K562 (cell line): ENCODE measurements at regions not wholly inside any gene's neighbourhood (a gene's known extent, or its start where the extent isn't known, plus 50 kb on each side); places are given as distances from the start of the nearest gene placed in this dataset.

Source experiments
- ATAC-seq: fragments of 200-7000 bp; cut with Tn5 transposase; 3 replicates; pipeline ENCODE4 v1.9.1; 2020; ENCODE audit warnings: moderate library complexity
- BruUV-seq: library from RNA; stranded (reverse); fragments of 400-500 nt; replicated peaks from 2 replicates; lab custom pipeline; 2021; lab: Mats Ljungman, UMichigan
- CTCF ChIA-PET: fragments of 300-600 bp; formaldehyde crosslinking; extraction: SDS; loops from one replicate; lab custom pipeline; 2021; ENCODE audit warnings: low intra/inter-chr PET ratio; lab: Yijun Ruan, JAX
- POLR2A ChIA-PET: fragments of 300-600, 350-650 bp; sonication (Branson Sonifier 250); formaldehyde crosslinking; extraction: SDS; loops from one replicate; lab custom pipeline; 2021; ENCODE audit warnings: antibody characterized with exemption, inconsistent platforms; lab: Yijun Ruan, JAX
- DNase-seq, 4 experiments: peaks; one replicate each; pipeline versions ENCODE4 v3.0.0 to v3.0.0-alpha.2; 2011 to 2018; ENCODE audit warnings: low spot score in 3 of 4, mixed read lengths in 3 of 4; ENCODE audit errors: extremely low read depth in 1 of 4
- FAIRE-seq: peaks from 2 replicates; lab custom pipeline; 2011; peaks lifted over from hg19 to GRCh38; lab: Jason Lieb, UNC
- H2AFZ ChIP-seq: 2 replicates; pipeline ENCODE4 v1.6.0; 2011; ENCODE audit warnings: low read depth, low read length, control low read depth, inconsistent platforms
- H3K27ac ChIP-seq: fragments of 200-600 bp; 3 replicates; pipeline ENCODE4 v1.8.0; 2011; ENCODE audit warnings: low read depth, mild to moderate bottlenecking, control low read depth, inconsistent platforms, low read length, moderate library complexity, mixed read lengths; ENCODE audit errors: extremely low read depth
- H3K27me3 ChIP-seq, 2 experiments: fragments of 300-600 bp in 1 of 2; 2 replicates in 1 of 2; 3 replicates in 1 of 2; pipeline versions ENCODE4 v1.6.0 to v1.8.0; 2011; ENCODE audit warnings: inconsistent platforms in 2 of 2, low read length in 2 of 2, mild to moderate bottlenecking in 1 of 2, mixed read lengths in 1 of 2, moderate library complexity in 1 of 2; ENCODE audit not compliant: control insufficient read depth in 2 of 2, insufficient read depth in 2 of 2
- H3K36me3 ChIP-seq: fragments of 300-600 bp; 3 replicates; pipeline ENCODE4 v1.8.0; 2011; ENCODE audit warnings: mild to moderate bottlenecking, low read length, inconsistent platforms; ENCODE audit not compliant: control insufficient read depth, insufficient read depth
- H3K4me1 ChIP-seq, 2 experiments: fragments of 200-600 bp in 1 of 2; replicated peaks in 1 of 2; 2 replicates in 1 of 2; 3 replicates in 1 of 2; pipeline versions ENCODE4 v1.5.1 to v1.8.0; 2011; ENCODE audit warnings: inconsistent platforms in 2 of 2, low read length in 2 of 2, mild to moderate bottlenecking in 1 of 2, mixed read lengths in 1 of 2, moderate library complexity in 1 of 2; ENCODE audit not compliant: control insufficient read depth in 2 of 2, insufficient read depth in 2 of 2
- H3K4me2 ChIP-seq: 2 replicates; pipeline ENCODE4 v1.6.1; 2011; ENCODE audit warnings: low read length, control low read depth, inconsistent platforms, mixed read lengths; ENCODE audit not compliant: insufficient read depth
- H3K4me3 ChIP-seq: fragments of 200-600 bp; sonication (generic), shearing (Covaris generic); 2 replicates; pipeline ENCODE4 v1.5.1; 2016; ENCODE audit warnings: control low read depth, inconsistent platforms
- H3K79me2 ChIP-seq: fragments of 200-600 bp; 3 replicates; pipeline ENCODE4 v1.8.0; 2011; ENCODE audit warnings: low read length, inconsistent platforms; ENCODE audit not compliant: control insufficient read depth, insufficient read depth
- H3K9ac ChIP-seq, 2 experiments: 2 replicates each; pipeline versions ENCODE4 v1.6.0 to v1.6.1; 2011; ENCODE audit warnings: low read depth in 2 of 2, low read length in 2 of 2, control low read depth in 1 of 2, inconsistent platforms in 1 of 2, mild to moderate bottlenecking in 1 of 2, mixed read lengths in 1 of 2; ENCODE audit not compliant: insufficient read depth in 1 of 2
- H3K9me1 ChIP-seq: one replicate; pipeline ENCODE4 v1.6.0; 2011; ENCODE audit warnings: inconsistent platforms, mild to moderate bottlenecking, low read length, moderate library complexity; ENCODE audit not compliant: control insufficient read depth, insufficient read depth
- H3K9me3 ChIP-seq: replicated peaks from 2 replicates; pipeline ENCODE4 v1.5.1; 2011; ENCODE audit warnings: low read depth, low read length, inconsistent platforms; ENCODE audit not compliant: control insufficient read depth, insufficient read depth
- H4K20me1 ChIP-seq: replicated peaks from 2 replicates; pipeline ENCODE4 v1.6.1; 2011; ENCODE audit warnings: low read length, inconsistent platforms, mixed read lengths; ENCODE audit not compliant: control insufficient read depth, insufficient read depth
- ELF4 ChIP-seq: fragments of 450-650 bp; formaldehyde crosslinking; IDR thresholded peaks from 2 replicates; pipeline ENCODE4 v1.4.0; 2022; ENCODE audit warnings: missing genetic modification characterization
- FOXM1 ChIP-seq, 2 experiments: fragments of 450-650 bp in 1 of 2; sonication (generic) in 1 of 2; formaldehyde crosslinking in 1 of 2; IDR thresholded peaks; 2 replicates each; pipeline versions ENCODE4 v1.6.1 to v1.9.0; 2017 to 2022; ENCODE audit warnings: low read depth in 2 of 2, mild to moderate bottlenecking in 2 of 2, missing genetic modification reagents in 1 of 2, moderate library complexity in 1 of 2
- HDAC2 ChIP-seq: fragments of 450-650 bp; IDR thresholded peaks from 2 replicates; pipeline ENCODE4 v1.6.1; 2016; ENCODE audit warnings: mild to moderate bottlenecking
- JUN ChIP-seq, 2 experiments: sonication (generic) in 1 of 2; formaldehyde crosslinking in 1 of 2; IDR thresholded peaks; 2 replicates each; pipeline versions ENCODE4 v1.6.1 to v1.8.0; 2012 to 2022; ENCODE audit warnings: borderline replicate concordance in 2 of 2, mild to moderate bottlenecking in 2 of 2, improper control_type of control experiment in 1 of 2, low read depth in 1 of 2, low read length in 1 of 2, missing genetic modification reagents in 1 of 2
- NCOA6 ChIP-seq: fragments of 450-650 bp; IDR thresholded peaks from 2 replicates; pipeline ENCODE4 v1.6.1; 2017; ENCODE audit warnings: mild to moderate bottlenecking
- NFIC ChIP-seq: fragments of 450-650 bp; IDR thresholded peaks from 2 replicates; pipeline ENCODE4 v1.6.1; 2017; ENCODE audit warnings: mild to moderate bottlenecking, inconsistent platforms
- NR2C1 ChIP-seq, 2 experiments: fragments of 450-650 bp; IDR thresholded peaks; 2 replicates each; pipeline ENCODE4 v1.6.1; 2017; ENCODE audit warnings: mild to moderate bottlenecking in 2 of 2, antibody characterized with exemption in 1 of 2, inconsistent platforms in 1 of 2, missing compliant biosample characterization in 1 of 2, missing genetic modification characterization in 1 of 2
- SAFB2 ChIP-seq: fragments of 200-400 bp; formaldehyde crosslinking; IDR thresholded peaks from 2 replicates; pipeline ENCODE4 v1.6.1; 2018; ENCODE audit warnings: borderline replicate concordance, low read length, low read depth, moderate library complexity; ENCODE audit not compliant: severe bottlenecking
- SLC30A9 ChIP-seq: fragments of 250-450 bp; sonication (Bioruptor Pico); IDR thresholded peaks from 2 replicates; pipeline ENCODE4 v1.8.0; 2022; ENCODE audit warnings: mild to moderate bottlenecking, moderate library complexity
- SREBF2 ChIP-seq: sonication (generic); formaldehyde crosslinking; IDR thresholded peaks from 2 replicates; pipeline ENCODE4 v1.4.0; 2020; ENCODE audit warnings: mild to moderate bottlenecking, missing genetic modification reagents
- ZBTB7A ChIP-seq: IDR thresholded peaks from 2 replicates; pipeline ENCODE4 v1.6.1; 2011; ENCODE audit warnings: low read depth, mild to moderate bottlenecking, low read length, moderate library complexity, borderline replicate concordance; ENCODE audit not compliant: control insufficient read depth
- ZNF57 ChIP-seq: fragments of 450-650 bp; formaldehyde crosslinking; IDR thresholded peaks from 2 replicates; pipeline ENCODE4 v1.4.0; 2020; ENCODE audit warnings: mild to moderate bottlenecking, moderate library complexity
- ZNF584 ChIP-seq: fragments of 200-800 bp; sonication (Bioruptor generic); IDR thresholded peaks from 2 replicates; pipeline ENCODE4 v1.6.1; 2016; ENCODE audit warnings: low read depth, mild to moderate bottlenecking, missing genetic modification characterization, missing compliant biosample characterization
- WGBS: fragments of 100-300 bp; shearing (Covaris generic); methylation state at CpG from one replicate; pipeline ENCODE4 v1.1.6; 2016; ENCODE audit warnings: low coverage, mixed read lengths; ENCODE audit not compliant: insufficient coverage; ENCODE audit errors: missing lambda C conversion rate; 5-methylcytosine and 5-hydroxymethylcytosine counted together
- in situ Hi-C: fragments of 300-500 bp; cut with MboI; formaldehyde crosslinking; loops from 4 replicates; pipeline ENCODE4 v1.15.0; 2018; ENCODE audit warnings: inconsistent platforms, mixed read lengths
- intact Hi-C: fragments of 100-400 bp; cut with micrococcal nuclease; formaldehyde crosslinking; loops from 2 replicates; pipeline ENCODE4 v1.14.2; 2022
- TF ChIP-seq, protein P1 (sequence below), 2 experiments: fragments of 150-350 bp in 1 of 2; IDR thresholded peaks; 2 replicates each; pipeline ENCODE4 v1.6.1; 2012 to 2016; ENCODE audit warnings: low read depth in 2 of 2, low read length in 2 of 2, mild to moderate bottlenecking in 1 of 2, moderate library complexity in 1 of 2
- TF ChIP-seq, protein P2 (sequence below): fragments of 450-650 bp; IDR thresholded peaks from 2 replicates; pipeline ENCODE4 v1.6.1; 2016

DNA sequence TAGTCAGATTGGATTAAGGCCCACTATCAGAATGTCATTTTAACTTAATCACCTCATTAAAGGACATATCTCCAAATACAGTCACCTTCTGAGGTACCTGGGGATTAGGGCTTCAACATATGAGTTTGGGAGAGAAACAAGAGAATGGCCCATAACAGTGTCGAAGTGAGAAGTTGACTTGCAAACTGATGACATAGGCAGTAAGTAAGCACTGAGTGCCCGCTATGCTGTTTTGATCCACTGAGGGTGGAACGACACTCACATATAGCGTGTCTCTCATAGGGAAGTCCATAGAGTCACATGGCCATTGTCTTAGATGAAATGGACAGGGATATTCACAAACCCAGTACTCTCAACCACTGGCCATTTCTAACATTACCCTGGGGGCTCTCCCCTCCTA is 264.2 kb downstream of the SAMD5 start:
- Histone ChIP-seq H3K4me3 (no peak overlapping the region), H3K79me2 (no peaks in the 10 kb centered on the region), H3K9me3 (no peaks in the 10 kb centered on the region), H3K27me3 (no peaks in the 10 kb centered on the region), H4K20me1 (no peaks in the 10 kb centered on the region), H2AFZ (no peak overlapping the region), H3K9me1 (no peaks in the 10 kb centered on the region), H3K36me3 (no peaks in the 10 kb centered on the region), H3K27ac (no peak overlapping the region), H3K4me2 (no peak overlapping the region), H3K4me1 (no peaks in the 10 kb centered on the region), H3K9ac (no peak overlapping the region)
- POLR2A ChIA-PET = interaction anchor here (0.9 kb wide), 1 partner anchor 12 kb away, joined by 4 read pairs; no protein-coding TSS in a partner anchor
- TF ChIP-seq ZNF57 = no peak
- TF ChIP-seq FOXM1 (IDR thresholded peaks at IDR 0.05; ENCODE audit: low read depth) = no peak
- TF ChIP-seq FOXM1 (CRISPR knock-in tag; IDR thresholded peaks at IDR 0.05; ENCODE audit: low read depth) = no peak
- TF ChIP-seq, protein P1, sequence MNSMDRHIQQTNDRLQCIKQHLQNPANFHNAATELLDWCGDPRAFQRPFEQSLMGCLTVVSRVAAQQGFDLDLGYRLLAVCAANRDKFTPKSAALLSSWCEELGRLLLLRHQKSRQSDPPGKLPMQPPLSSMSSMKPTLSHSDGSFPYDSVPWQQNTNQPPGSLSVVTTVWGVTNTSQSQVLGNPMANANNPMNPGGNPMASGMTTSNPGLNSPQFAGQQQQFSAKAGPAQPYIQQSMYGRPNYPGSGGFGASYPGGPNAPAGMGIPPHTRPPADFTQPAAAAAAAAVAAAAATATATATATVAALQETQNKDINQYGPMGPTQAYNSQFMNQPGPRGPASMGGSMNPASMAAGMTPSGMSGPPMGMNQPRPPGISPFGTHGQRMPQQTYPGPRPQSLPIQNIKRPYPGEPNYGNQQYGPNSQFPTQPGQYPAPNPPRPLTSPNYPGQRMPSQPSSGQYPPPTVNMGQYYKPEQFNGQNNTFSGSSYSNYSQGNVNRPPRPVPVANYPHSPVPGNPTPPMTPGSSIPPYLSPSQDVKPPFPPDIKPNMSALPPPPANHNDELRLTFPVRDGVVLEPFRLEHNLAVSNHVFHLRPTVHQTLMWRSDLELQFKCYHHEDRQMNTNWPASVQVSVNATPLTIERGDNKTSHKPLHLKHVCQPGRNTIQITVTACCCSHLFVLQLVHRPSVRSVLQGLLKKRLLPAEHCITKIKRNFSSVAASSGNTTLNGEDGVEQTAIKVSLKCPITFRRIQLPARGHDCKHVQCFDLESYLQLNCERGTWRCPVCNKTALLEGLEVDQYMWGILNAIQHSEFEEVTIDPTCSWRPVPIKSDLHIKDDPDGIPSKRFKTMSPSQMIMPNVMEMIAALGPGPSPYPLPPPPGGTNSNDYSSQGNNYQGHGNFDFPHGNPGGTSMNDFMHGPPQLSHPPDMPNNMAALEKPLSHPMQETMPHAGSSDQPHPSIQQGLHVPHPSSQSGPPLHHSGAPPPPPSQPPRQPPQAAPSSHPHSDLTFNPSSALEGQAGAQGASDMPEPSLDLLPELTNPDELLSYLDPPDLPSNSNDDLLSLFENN (IDR thresholded peaks at IDR 0.05; ENCODE audit: low read depth in 2 of 2, low read length in 2 of 2) = no peak
- no peak for TF ChIP-seq NCOA6
- no peak for TF ChIP-seq SAFB2
- TF ChIP-seq ZBTB7A = no peak
- no peak for TF ChIP-seq HDAC2
- TF ChIP-seq NFIC = no peak
- no peak for TF ChIP-seq SLC30A9 (CRISPR knock-in tag)
- no peak for TF ChIP-seq NR2C1 (IDR thresholded peaks at IDR 0.05)
- TF ChIP-seq NR2C1 (tag; IDR thresholded peaks at IDR 0.05) = no peak
- TF ChIP-seq, protein P2, sequence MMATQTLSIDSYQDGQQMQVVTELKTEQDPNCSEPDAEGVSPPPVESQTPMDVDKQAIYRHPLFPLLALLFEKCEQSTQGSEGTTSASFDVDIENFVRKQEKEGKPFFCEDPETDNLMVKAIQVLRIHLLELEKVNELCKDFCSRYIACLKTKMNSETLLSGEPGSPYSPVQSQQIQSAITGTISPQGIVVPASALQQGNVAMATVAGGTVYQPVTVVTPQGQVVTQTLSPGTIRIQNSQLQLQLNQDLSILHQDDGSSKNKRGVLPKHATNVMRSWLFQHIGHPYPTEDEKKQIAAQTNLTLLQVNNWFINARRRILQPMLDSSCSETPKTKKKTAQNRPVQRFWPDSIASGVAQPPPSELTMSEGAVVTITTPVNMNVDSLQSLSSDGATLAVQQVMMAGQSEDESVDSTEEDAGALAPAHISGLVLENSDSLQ = no peak
- TF ChIP-seq ZNF584 = no peak
- no peak for TF ChIP-seq SREBF2
- TF ChIP-seq JUN (IDR thresholded peaks at IDR 0.05; ENCODE audit: borderline replicate concordance, low read depth, low read length) = no peak
- TF ChIP-seq JUN (CRISPR knock-in tag; IDR thresholded peaks at IDR 0.05; ENCODE audit: borderline replicate concordance) = no peak
- TF ChIP-seq ELF4 = no peak
- WGBS = 71% methylated on average over 4 of the region's 4 CpGs
- no TSS peak for BruUV-seq
- DNase-seq (no peak), ATAC-seq (no peak), FAIRE-seq (no peak)
- intact Hi-C loops = no loop called here
- CTCF ChIA-PET = no interaction called here
- in situ Hi-C loops = no loop called here
